Naive B cell (primary cell): ENCODE measurements at regions not wholly inside any gene's neighbourhood (a gene's known extent, or its start where the extent isn't known, plus 50 kb on each side); places are given as distances from the start of the nearest gene placed in this dataset.

Experiments
- ATAC-seq, 2 donors: fragments of 150-1000 bp; cut with Tn5 transposase; 2 replicates each; pipeline ENCODE4 v1.10.0; 2021; ENCODE audit warnings: low read depth in 2 of 2, mild to moderate bottlenecking in 2 of 2, moderate library complexity in 2 of 2
- DNase-seq: peaks from one replicate; pipeline ENCODE4 v3.0.0; 2022
- H3K27ac Mint-ChIP-seq, 6 donors: one replicate each; pipeline ENCODE4 v1.8.0; 2020 to 2022; ENCODE audit warnings: mild to moderate bottlenecking in 6 of 6, mixed read lengths in 6 of 6, moderate library complexity in 5 of 6, inconsistent platforms in 2 of 6
- H3K27me3 Mint-ChIP-seq, 3 donors: one replicate each; pipeline ENCODE4 v1.8.0; 2021 to 2022; ENCODE audit warnings: mixed read lengths in 3 of 3, mild to moderate bottlenecking in 1 of 3
- H3K36me3 Mint-ChIP-seq, 2 donors: one replicate each; pipeline ENCODE4 v1.8.0; 2020 to 2022; ENCODE audit warnings: mixed read lengths in 2 of 2, inconsistent platforms in 1 of 2, mild to moderate bottlenecking in 1 of 2
- H3K4me1 Mint-ChIP-seq, 3 donors: one replicate each; pipeline ENCODE4 v1.8.0; 2020 to 2022; ENCODE audit warnings: mixed read lengths in 3 of 3, inconsistent platforms in 1 of 3, mild to moderate bottlenecking in 1 of 3, moderate library complexity in 1 of 3
- H3K4me3 Mint-ChIP-seq, 8 donors: one replicate each; pipeline ENCODE4 v1.8.0; 2020 to 2022; ENCODE audit warnings: mild to moderate bottlenecking in 8 of 8, mixed read lengths in 8 of 8, moderate library complexity in 8 of 8, inconsistent platforms in 2 of 8
- H3K9me3 Mint-ChIP-seq, 7 donors: one replicate each; pipeline ENCODE4 v1.8.0; 2020 to 2022; ENCODE audit warnings: mixed read lengths in 7 of 7, mild to moderate bottlenecking in 5 of 7, inconsistent platforms in 2 of 7, moderate library complexity in 1 of 7

GRCh38 chr12:24062642-24063245 lies 113.3 kb upstream of the SOX5 start:
- Mint-ChIP-seq H3K36me3 (no peaks in the 10 kb centered on the region), H3K4me3 (no peak overlapping the region), H3K27ac (no peak overlapping the region), H3K4me1 (no peaks in the 10 kb centered on the region), H3K27me3 (no peaks in the 10 kb centered on the region), H3K9me3 (no peaks in the 10 kb centered on the region)
- ATAC-seq (no peak), DNase-seq (no peak)

- Mint-ChIP-seq H3K4me1 (no peaks in the 10 kb centered on the region), H3K36me3 (no peaks in the 10 kb centered on the region), H3K27me3 (no peaks in the 10 kb centered on the region), H3K4me3 (no peak overlapping the region), H3K27ac (no peak overlapping the region), H3K9me3 (no peaks in the 10 kb centered on the region)
- DNase-seq: no peak
- ATAC-seq: no peak
These were observed 110.6 kb upstream of the SOX5 start for GRCh38 chr12:24060089-24060488.

DNA sequence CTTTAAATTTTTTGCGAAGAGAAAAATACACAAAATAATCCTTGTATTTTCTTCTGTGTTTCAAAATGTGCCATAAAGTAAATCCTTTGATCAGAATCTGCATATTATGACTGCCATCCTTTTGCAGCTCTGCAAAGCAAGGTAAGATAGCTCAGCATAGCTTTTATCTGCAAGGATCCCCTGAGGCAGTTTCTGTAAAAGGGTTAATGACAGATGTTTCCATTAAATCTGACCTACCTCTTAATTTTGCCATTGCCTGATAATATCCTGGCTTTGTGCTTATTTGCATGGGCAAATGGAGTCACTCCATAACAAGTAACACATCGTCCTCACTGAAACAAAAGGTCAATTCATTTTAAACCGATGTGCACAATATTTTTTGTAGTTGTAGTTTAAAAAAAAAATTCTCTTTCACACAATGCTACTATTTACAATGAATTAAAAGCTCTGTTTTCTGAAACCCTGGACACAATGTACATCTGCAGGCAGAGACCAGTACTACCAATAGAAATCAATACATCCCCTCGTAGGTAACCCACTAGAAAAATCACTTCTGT lies 108.5 kb upstream of the SOX5 start:
- ATAC-seq: no peak
- H3K27me3 Mint-ChIP-seq: peaks cover 0 to 3% (median 0%) of the 10 kb centered on the region in 3 donors
- H3K4me1 Mint-ChIP-seq: no peaks in the 10 kb centered on the region

GRCh38 chr12:24055747-24056146 lies 106.3 kb upstream of the SOX5 start:
- H3K4me1 Mint-ChIP-seq: no peaks in the 10 kb centered on the region
- peaks cover 0 to 6% (median 0%) of the 10 kb centered on the region in 3 donors for H3K27me3 Mint-ChIP-seq

More for the DNA sequence above, 108.5 kb upstream of the SOX5 start:
- H3K9me3 Mint-ChIP-seq: peaks cover 0 to 2% (median 0%) of the 10 kb centered on the region in 7 donors
- no peak for DNase-seq
- H3K27ac Mint-ChIP-seq: no peak overlapping the region
- H3K36me3 Mint-ChIP-seq: no peaks in the 10 kb centered on the region
- H3K4me3 Mint-ChIP-seq: no peak overlapping the region

GRCh38 chr12:24054416-24054815 lies 104.9 kb upstream of the SOX5 start:
- Mint-ChIP-seq H3K27ac (no peak overlapping the region), H3K9me3 (peaks cover 0 to 2% (median 0%) of the 10 kb centered on the region in 7 donors), H3K36me3 (no peaks in the 10 kb centered on the region), H3K4me3 (no peak overlapping the region), H3K27me3 (peaks cover 0 to 6% (median 0%) of the 10 kb centered on the region in 3 donors), H3K4me1 (no peaks in the 10 kb centered on the region)
- ATAC-seq (no peak), DNase-seq (no peak)

More at GRCh38 chr12:24055747-24056146, 106.3 kb upstream of the SOX5 start:
- H3K4me3 Mint-ChIP-seq: no peak overlapping the region
- DNase-seq (no peak), ATAC-seq (no peak)
- peaks cover 0 to 2% (median 0%) of the 10 kb centered on the region in 7 donors for H3K9me3 Mint-ChIP-seq
- no peak overlapping the region for H3K27ac Mint-ChIP-seq
- no peaks in the 10 kb centered on the region for H3K36me3 Mint-ChIP-seq

DNA sequence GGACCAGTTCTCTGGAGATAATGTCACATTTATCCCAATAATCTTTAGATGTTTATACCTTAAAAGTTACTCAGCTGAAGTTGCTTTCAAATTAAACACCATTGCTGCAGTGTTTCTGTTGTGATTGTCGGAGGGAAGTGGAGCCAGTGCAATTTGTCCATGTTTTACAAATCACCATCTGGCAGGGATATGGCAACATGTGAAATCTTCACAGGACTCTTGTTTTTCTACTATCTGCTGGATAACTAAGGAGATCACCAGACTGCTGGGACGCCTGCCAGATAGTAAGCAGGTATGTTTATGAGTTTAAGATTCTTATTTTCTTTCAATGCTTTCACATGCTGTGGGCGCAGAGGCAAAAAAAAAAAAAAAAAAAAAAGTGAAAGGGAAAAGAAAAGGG lies 100.3 kb upstream of the SOX5 start:
- DNase-seq (no peak), ATAC-seq (no peak)
- H3K36me3 Mint-ChIP-seq: no peaks in the 10 kb centered on the region
- H3K27me3 Mint-ChIP-seq: peaks cover 0 to 6% (median 6%) of the 10 kb centered on the region in 3 donors
- peaks cover 0 to 7% (median 4%) of the 10 kb centered on the region in 3 donors for H3K4me1 Mint-ChIP-seq
- no peak overlapping the region for H3K27ac Mint-ChIP-seq
- no peak overlapping the region for H3K4me3 Mint-ChIP-seq
- peaks cover 0 to 7% (median 4%) of the 10 kb centered on the region in 7 donors for H3K9me3 Mint-ChIP-seq

DNA sequence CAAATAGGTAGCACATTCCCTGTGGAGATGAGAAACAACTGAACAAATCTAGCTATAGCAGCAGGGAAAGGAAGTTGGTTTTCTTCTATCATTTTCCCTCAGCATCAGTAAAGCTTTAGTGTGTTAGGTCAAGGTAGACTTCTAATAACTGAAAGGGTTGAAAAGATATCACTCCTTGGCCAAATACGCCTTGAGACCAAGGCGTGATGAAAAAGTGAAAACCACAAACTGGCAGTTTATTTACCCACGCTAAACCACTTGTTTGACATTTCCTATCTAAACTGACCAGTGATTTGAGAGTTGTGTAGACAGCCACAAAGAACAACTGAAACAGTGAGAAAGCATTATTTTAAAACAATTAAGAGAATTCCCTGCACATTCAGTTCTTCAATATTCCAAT lies 99.6 kb upstream of the SOX5 start:
- no peak for DNase-seq
- H3K27ac Mint-ChIP-seq: no peak overlapping the region
- H3K4me3 Mint-ChIP-seq: no peak overlapping the region
- peaks cover 0 to 6% (median 6%) of the 10 kb centered on the region in 3 donors for H3K27me3 Mint-ChIP-seq
- no peak for ATAC-seq
- H3K9me3 Mint-ChIP-seq: peaks cover 0 to 7% (median 4%) of the 10 kb centered on the region in 7 donors
- no peaks in the 10 kb centered on the region for H3K36me3 Mint-ChIP-seq
- H3K4me1 Mint-ChIP-seq: peaks cover 0 to 7% (median 4%) of the 10 kb centered on the region in 3 donors

GRCh38 chr12:24048446-24048845 lies 99.0 kb upstream of the SOX5 start:
- peaks cover 0 to 7% (median 4%) of the 10 kb centered on the region in 7 donors for H3K9me3 Mint-ChIP-seq
- no peak overlapping the region for H3K4me3 Mint-ChIP-seq
- DNase-seq (no peak), ATAC-seq (no peak)
- peaks cover 0 to 7% (median 4%) of the 10 kb centered on the region in 3 donors for H3K4me1 Mint-ChIP-seq
- peaks cover 0 to 6% (median 6%) of the 10 kb centered on the region in 3 donors for H3K27me3 Mint-ChIP-seq
- H3K36me3 Mint-ChIP-seq: no peaks in the 10 kb centered on the region
- no peak overlapping the region for H3K27ac Mint-ChIP-seq

DNA sequence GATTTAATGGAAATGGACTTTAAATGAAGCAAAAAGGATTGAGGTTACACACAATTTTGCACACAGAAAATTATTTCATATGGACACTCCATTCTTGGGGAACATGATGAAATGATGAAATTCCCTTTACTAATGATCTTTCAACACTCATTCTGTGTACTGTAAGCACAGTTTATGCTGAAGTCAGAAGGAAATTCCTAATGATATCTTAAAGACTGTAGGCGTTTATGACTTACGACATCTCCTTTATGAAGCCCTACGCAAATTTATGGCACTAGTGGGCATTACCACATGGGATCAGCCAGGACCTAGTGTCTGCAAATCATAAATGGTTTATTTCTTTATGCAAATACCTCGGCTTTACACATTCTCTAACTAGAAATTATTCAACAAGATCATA lies 97.9 kb upstream of the SOX5 start:
- no peak for DNase-seq
- Mint-ChIP-seq H3K9me3 (peaks cover 0 to 7% (median 4%) of the 10 kb centered on the region in 7 donors), H3K4me1 (peaks cover 0 to 7% (median 4%) of the 10 kb centered on the region in 3 donors), H3K4me3 (no peak overlapping the region), H3K27ac (no peak overlapping the region), H3K27me3 (peaks cover 0 to 6% (median 0%) of the 10 kb centered on the region in 3 donors), H3K36me3 (no peaks in the 10 kb centered on the region)
- no peak for ATAC-seq

DNA sequence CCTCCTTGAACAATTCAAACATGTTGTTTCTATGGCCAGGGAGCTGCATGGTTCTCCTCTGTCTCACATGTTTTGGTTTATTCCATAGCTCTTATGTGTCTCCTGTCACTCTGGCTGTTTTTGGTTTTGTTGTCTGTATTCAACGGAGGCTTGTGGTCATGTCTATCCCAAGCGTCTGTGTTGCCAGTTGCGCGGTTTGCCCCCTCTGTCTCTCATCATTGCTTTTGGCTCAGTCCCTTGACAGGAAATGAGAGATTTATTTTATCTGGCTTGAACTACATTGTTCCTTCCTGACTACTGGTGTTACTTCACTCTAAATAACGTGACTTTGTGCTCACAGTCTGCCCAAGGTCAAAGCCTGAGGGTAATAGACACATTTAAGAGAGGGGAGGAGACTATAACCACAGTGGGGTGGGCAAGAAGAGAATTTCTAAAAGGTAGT lies 96.4 kb upstream of the SOX5 start:
- Mint-ChIP-seq H3K27ac (peak overlapping the region in 1 of 6 donors; percentile 5), H3K4me3 (peak overlapping the region in 1 of 8 donors; percentile 6), H3K9me3 (peaks cover 0 to 7% (median 4%) of the 10 kb centered on the region in 7 donors), H3K27me3 (peaks cover 0 to 6% (median 0%) of the 10 kb centered on the region in 3 donors), H3K4me1 (peaks cover 0 to 7% (median 4%) of the 10 kb centered on the region in 3 donors), H3K36me3 (no peaks in the 10 kb centered on the region)
- ATAC-seq (peak in 1 of 2 donors; percentile 13), DNase-seq (no peak)

DNA sequence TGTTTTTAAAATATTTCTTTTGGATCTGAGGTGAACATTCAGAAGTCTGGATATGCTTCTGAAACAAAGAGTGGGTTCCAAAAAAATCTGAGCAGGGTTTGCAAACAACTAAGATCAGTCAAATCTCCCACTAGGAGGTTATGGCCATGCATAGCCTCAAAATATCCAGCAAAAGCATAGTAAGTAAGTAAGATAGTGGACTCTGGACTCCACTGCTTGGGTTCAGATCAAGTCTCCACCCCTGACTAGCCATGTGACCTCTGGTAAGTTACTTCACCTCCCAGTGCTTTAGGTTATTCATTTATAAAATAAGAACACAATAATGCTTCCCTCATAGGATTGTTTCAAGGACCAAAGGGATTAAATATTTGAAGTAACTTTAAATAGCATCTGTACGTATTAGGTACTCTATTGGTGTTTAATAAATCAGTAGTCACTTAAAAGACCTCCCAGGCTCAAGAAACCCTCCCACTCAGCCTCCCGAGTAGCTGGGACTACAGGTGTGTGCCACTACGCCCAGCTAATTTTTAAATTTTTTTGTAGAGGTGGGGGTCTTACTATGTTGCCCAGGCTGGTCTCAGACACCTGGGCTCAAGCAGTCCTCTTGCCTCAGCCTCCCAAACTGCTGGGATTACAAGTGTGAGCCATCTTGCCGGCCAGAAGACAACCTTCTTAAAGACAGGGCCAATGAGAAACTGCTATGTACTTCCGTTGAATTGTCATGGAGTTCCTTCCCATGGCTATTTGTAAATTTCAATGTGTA lies 95.7 kb upstream of the SOX5 start:
- peaks cover 0 to 7% (median 4%) of the 10 kb centered on the region in 7 donors for H3K9me3 Mint-ChIP-seq

DNA sequence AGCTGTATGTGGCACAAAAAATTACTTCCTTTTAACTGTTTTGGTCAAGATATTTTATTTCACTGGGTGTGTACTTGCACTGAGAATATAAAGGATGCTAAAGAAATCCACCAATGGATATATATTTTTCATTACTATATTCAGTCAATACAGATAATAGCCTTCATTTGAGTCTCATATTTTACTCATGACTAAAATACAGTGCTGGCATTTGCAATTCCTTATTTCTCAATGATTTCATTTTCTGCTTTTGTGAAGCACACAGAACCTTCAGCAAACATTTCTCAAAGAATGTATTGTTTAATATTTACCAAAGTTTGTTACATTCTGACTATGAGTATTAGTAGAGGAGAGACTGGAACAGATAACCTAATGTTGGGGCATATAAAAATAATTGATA lies 93.2 kb upstream of the SOX5 start:
- Mint-ChIP-seq H3K4me3 (no peak overlapping the region), H3K36me3 (no peaks in the 10 kb centered on the region), H3K27me3 (peaks cover 0 to 6% (median 0%) of the 10 kb centered on the region in 3 donors), H3K9me3 (peaks cover 0 to 2% (median 0%) of the 10 kb centered on the region in 7 donors), H3K4me1 (peaks cover 0 to 7% (median 4%) of the 10 kb centered on the region in 3 donors), H3K27ac (no peak overlapping the region)
- DNase-seq: no peak
- no peak for ATAC-seq

More for the DNA sequence above, 95.7 kb upstream of the SOX5 start:
- H3K4me1 Mint-ChIP-seq: peaks cover 0 to 7% (median 4%) of the 10 kb centered on the region in 3 donors
- no peak overlapping the region for H3K4me3 Mint-ChIP-seq
- H3K27me3 Mint-ChIP-seq: peaks cover 0 to 6% (median 0%) of the 10 kb centered on the region in 3 donors
- H3K36me3 Mint-ChIP-seq: no peaks in the 10 kb centered on the region
- no peak overlapping the region for H3K27ac Mint-ChIP-seq
- ATAC-seq (no peak), DNase-seq (no peak)

GRCh38 chr12:24039113-24039525 lies 89.6 kb upstream of the SOX5 start:
- DNase-seq: no peak
- Mint-ChIP-seq H3K4me3 (no peak overlapping the region), H3K4me1 (no peaks in the 10 kb centered on the region), H3K27me3 (no peaks in the 10 kb centered on the region), H3K9me3 (no peaks in the 10 kb centered on the region), H3K27ac (no peak overlapping the region), H3K36me3 (no peaks in the 10 kb centered on the region)
- ATAC-seq: no peak
